Tibial nerve (tissue), 4 donors: ENCODE measurements at regions not wholly inside any gene's neighbourhood (a gene's known extent, or its start where the extent isn't known, plus 50 kb on each side); places are given as distances from the start of the nearest gene placed in this dataset.

ENCODE experiments used
- DNase-seq, 2 donors: peaks; one replicate each; pipeline ENCODE4 v3.0.0-alpha.2; 2019; ENCODE audit warnings: low spot score in 2 of 2
- H3K27ac ChIP-seq, 4 donors: fragments of 200-600 bp; sonication (generic) in 3 of 4; one replicate each; pipeline ENCODE4 v1.5.1; 2017 to 2019; ENCODE audit warnings: mild to moderate bottlenecking in 1 of 4
- H3K27me3 ChIP-seq, 2 donors: fragments of 200-600 bp; sonication (generic) in 1 of 2; one replicate each; pipeline versions ENCODE4 v1.5.1 to v1.6.0; 2017 to 2019
- H3K36me3 ChIP-seq, 3 donors: fragments of 200-600 bp; sonication (generic); one replicate each; pipeline ENCODE4 v1.5.1; 2018 to 2019
- H3K4me1 ChIP-seq, 4 donors: fragments of 200-600 bp; sonication (generic) in 3 of 4; one replicate each; pipeline ENCODE4 v1.5.1; 2017 to 2019
- H3K4me3 ChIP-seq, 4 donors: fragments of 200-600 bp; sonication (generic) in 3 of 4; one replicate each; pipeline ENCODE4 v1.5.1; 2017 to 2019; ENCODE audit warnings: mild to moderate bottlenecking in 1 of 4, moderate library complexity in 1 of 4
- H3K9me3 ChIP-seq, 4 donors: fragments of 200-600 bp; sonication (generic) in 3 of 4; one replicate each; pipeline ENCODE4 v1.5.1; 2017 to 2019
- CTCF ChIP-seq, 5 experiments: fragments of 200-600 bp in 3 of 5; fragments of 450-650 bp in 2 of 5; sonication (generic) in 3 of 5; IDR thresholded peaks; one replicate each; pipeline ENCODE4 v1.5.1; 2016 to 2019; ENCODE audit warnings: antibody characterized with exemption in 5 of 5, mild to moderate bottlenecking in 3 of 5, moderate library complexity in 2 of 5
- EP300 ChIP-seq, 2 donors: sonication (generic); formaldehyde crosslinking; IDR thresholded peaks; one replicate each; pipeline ENCODE4 v1.6.1; 2017; ENCODE audit warnings: antibody characterized with exemption in 2 of 2, mild to moderate bottlenecking in 1 of 2
- POLR2A ChIP-seq, 2 donors: fragments of 450-650 bp; IDR thresholded peaks; one replicate each; pipeline ENCODE4 v1.6.1; 2017; ENCODE audit warnings: antibody characterized with exemption in 2 of 2, mild to moderate bottlenecking in 2 of 2, moderate library complexity in 2 of 2
- WGBS, 2 donors: methylation state at CpG; one replicate each; pipeline ENCODE4 v1.1.5; 2018; 5-methylcytosine and 5-hydroxymethylcytosine counted together

GRCh38 chr2:5493256-5493655, 198.9 kb upstream of the SOX11 start:
- WGBS, 2 donors, result 86 to 87% methylated on average over 17 of the region's 17 CpGs
- TF ChIP-seq EP300 (IDR thresholded peaks at IDR 0.05), result no peak
- TF ChIP-seq POLR2A (IDR thresholded peaks at IDR 0.05), result no peak
- TF ChIP-seq CTCF (IDR thresholded peaks at IDR 0.05), result no peak

GRCh38 chr2:5494212-5494611, 198.0 kb upstream of the SOX11 start:
- DNase-seq, result no peak
- TF ChIP-seq CTCF (IDR thresholded peaks at IDR 0.05), result no peak
- no peak for TF ChIP-seq POLR2A (IDR thresholded peaks at IDR 0.05)
- TF ChIP-seq EP300 (IDR thresholded peaks at IDR 0.05), result no peak
- H3K27ac ChIP-seq, result no peak overlapping the region
- 92 to 96% methylated on average over 8 of the region's 8 CpGs for WGBS, 2 donors
- H3K4me1 ChIP-seq, result no peaks in the 10 kb centered on the region
- H3K36me3 ChIP-seq, result no peaks in the 10 kb centered on the region
- no peaks in the 10 kb centered on the region for H3K27me3 ChIP-seq
- no peak overlapping the region for H3K4me3 ChIP-seq
- no peaks in the 10 kb centered on the region for H3K9me3 ChIP-seq

More at GRCh38 chr2:5493256-5493655, 198.9 kb upstream of the SOX11 start:
- no peak overlapping the region for H3K27ac ChIP-seq
- no peaks in the 10 kb centered on the region for H3K27me3 ChIP-seq
- no peak for DNase-seq
- H3K4me1 ChIP-seq, result no peaks in the 10 kb centered on the region
- H3K36me3 ChIP-seq, result no peaks in the 10 kb centered on the region
- H3K4me3 ChIP-seq, result no peak overlapping the region
- H3K9me3 ChIP-seq, result no peaks in the 10 kb centered on the region

- no peak for TF ChIP-seq POLR2A (IDR thresholded peaks at IDR 0.05)
- no peak for TF ChIP-seq CTCF (IDR thresholded peaks at IDR 0.05)
- TF ChIP-seq EP300 (IDR thresholded peaks at IDR 0.05), result no peak
- H3K36me3 ChIP-seq, result no peaks in the 10 kb centered on the region
- H3K9me3 ChIP-seq, result no peaks in the 10 kb centered on the region
- H3K27ac ChIP-seq, result no peak overlapping the region
- no peaks in the 10 kb centered on the region for H3K4me1 ChIP-seq
- H3K4me3 ChIP-seq, result no peak overlapping the region
- H3K27me3 ChIP-seq, result no peaks in the 10 kb centered on the region
- no peak for DNase-seq
- 66 to 70% methylated on average over 8 of the region's 8 CpGs for whole genome bisulfite sequencing, 2 donors
Observed at GRCh38 chr2:5495586-5495985, 196.6 kb upstream of the SOX11 start.

- TF ChIP-seq POLR2A (IDR thresholded peaks at IDR 0.05) (no peak), EP300 (IDR thresholded peaks at IDR 0.05) (no peak), CTCF (IDR thresholded peaks at IDR 0.05) (no peak)
- 96% methylated on average over 10 of the region's 10 CpGs for WGBS, 2 donors
Observed at GRCh38 chr2:5497874-5498273, 194.3 kb upstream of the SOX11 start.

GRCh38 chr2:5501807-5502206, 190.4 kb upstream of the SOX11 start:
- WGBS, 2 donors, result 88 to 92% methylated on average over 1 of the region's 1 CpG
- Histone ChIP-seq H3K4me1 (no peaks in the 10 kb centered on the region), H3K27me3 (no peaks in the 10 kb centered on the region), H3K4me3 (no peak overlapping the region), H3K9me3 (no peaks in the 10 kb centered on the region), H3K27ac (no peak overlapping the region), H3K36me3 (no peaks in the 10 kb centered on the region)
- TF ChIP-seq CTCF (IDR thresholded peaks at IDR 0.05) (no peak), POLR2A (IDR thresholded peaks at IDR 0.05) (no peak), EP300 (IDR thresholded peaks at IDR 0.05) (no peak)
- no peak for DNase-seq

More at GRCh38 chr2:5497874-5498273, 194.3 kb upstream of the SOX11 start:
- Histone ChIP-seq H3K27me3 (no peaks in the 10 kb centered on the region), H3K4me1 (no peaks in the 10 kb centered on the region), H3K36me3 (no peaks in the 10 kb centered on the region), H3K27ac (no peak overlapping the region), H3K4me3 (no peak overlapping the region), H3K9me3 (no peaks in the 10 kb centered on the region)
- no peak for DNase-seq
